PFSK-1 (cell line): ENCODE measurements at regions not wholly inside any gene's neighbourhood (a gene's known extent, or its start where the extent isn't known, plus 50 kb on each side); places are given as distances from the start of the nearest gene placed in this dataset.

Experiments
- POLR2AphosphoS5 ChIP-seq: IDR thresholded peaks from 2 replicates; pipeline ENCODE4 v1.6.1; 2012; ENCODE audit warnings: low read depth, mild to moderate bottlenecking, control low read depth, low read length, moderate library complexity
- TAF1 ChIP-seq: IDR thresholded peaks from 2 replicates; pipeline ENCODE4 v1.6.1; 2012; ENCODE audit warnings: low read length, control low read depth, borderline replicate concordance; ENCODE audit not compliant: insufficient read depth

DNA sequence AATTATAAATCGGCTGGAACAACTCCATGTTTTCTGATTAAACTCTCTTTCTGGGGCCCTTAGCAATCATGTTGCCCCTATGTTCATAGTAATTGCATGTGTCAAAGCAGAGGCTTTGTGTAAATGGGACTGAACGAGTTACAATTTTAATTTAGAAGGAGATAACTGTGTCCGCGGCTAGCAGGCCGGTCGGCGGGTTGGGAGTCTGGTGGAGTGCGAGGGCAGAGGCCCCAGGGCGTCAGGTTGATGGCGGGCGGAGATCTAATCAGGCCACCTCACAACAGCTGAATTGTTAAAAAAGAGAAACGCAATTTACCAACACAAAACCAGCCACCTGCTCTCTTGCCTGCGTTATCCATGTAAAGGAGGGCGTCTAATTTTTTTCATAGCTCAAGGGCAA lies 134.9 kb upstream of the LPCAT1 start:
- TF ChIP-seq POLR2AphosphoS5 (no peak), TAF1 (no peak)
